WTC11 (cell line): ENCODE measurements at regions not wholly inside any gene's neighbourhood (a gene's known extent, or its start where the extent isn't known, plus 50 kb on each side); places are given as distances from the start of the nearest gene placed in this dataset.

Experiments used
- ATAC-seq: fragments of 200-7000 bp; cut with Tn5 transposase; 2 replicates; pipeline ENCODE4 v1.10.0; 2021; ENCODE audit warnings: mild to moderate bottlenecking, moderate library complexity
- CTCF ChIA-PET: fragments of 300-600 bp; sonication (Branson Sonifier 250); formaldehyde crosslinking; loops from one replicate; lab custom pipeline; 2021; ENCODE audit warnings: antibody characterized with exemption; lab: Charles Lee
- POLR2A ChIA-PET: fragments of 350-600 bp; sonication (Branson Sonifier 250); formaldehyde crosslinking; loops from one replicate; lab custom pipeline; 2021; ENCODE audit warnings: antibody characterized with exemption; lab: Charles Lee
- DNase-seq: peaks from one replicate; pipeline ENCODE4 v3.0.0; 2021; ENCODE audit warnings: low spot score
- H3K27ac Mint-ChIP-seq: 2 replicates; pipeline ENCODE4 v1.8.0; 2021; ENCODE audit warnings: mixed read lengths
- H3K27me3 Mint-ChIP-seq: 2 replicates; pipeline ENCODE4 v1.8.0; 2021; ENCODE audit warnings: low read depth, mild to moderate bottlenecking, moderate library complexity, mixed read lengths
- H3K36me3 Mint-ChIP-seq: 2 replicates; pipeline ENCODE4 v1.8.0; 2021; ENCODE audit warnings: mixed read lengths
- H3K4me1 Mint-ChIP-seq: 2 replicates; pipeline ENCODE4 v1.8.0; 2022; ENCODE audit warnings: mixed read lengths
- H3K4me3 Mint-ChIP-seq: 2 replicates; pipeline ENCODE4 v1.8.0; 2021; ENCODE audit warnings: mild to moderate bottlenecking, moderate library complexity, mixed read lengths
- H3K9me3 Mint-ChIP-seq: 2 replicates; pipeline ENCODE4 v1.8.0; 2021; ENCODE audit warnings: mixed read lengths
- HMGA2 ChIP-seq: fragments of 250-450 bp; sonication (Bioruptor Pico); IDR thresholded peaks from 2 replicates; pipeline ENCODE4 v1.4.0; 2021; ENCODE audit warnings: mild to moderate bottlenecking, moderate library complexity
- MYBL2 ChIP-seq: sonication (generic); formaldehyde crosslinking; IDR thresholded peaks from 2 replicates; pipeline ENCODE4 v1.8.1; 2023; ENCODE audit warnings: mild to moderate bottlenecking, moderate library complexity, missing genetic modification reagents
- NR3C1 ChIP-seq: sonication (generic); formaldehyde crosslinking; conservative IDR thresholded peaks from 2 replicates; pipeline ENCODE4 v1.8.1; 2023; ENCODE audit warnings: low read depth, mild to moderate bottlenecking, missing genetic modification reagents
- SMAD4 ChIP-seq: sonication (generic); formaldehyde crosslinking; IDR thresholded peaks from 2 replicates; pipeline ENCODE4 v1.8.0; 2022; ENCODE audit warnings: mild to moderate bottlenecking, missing genetic modification reagents
- ZBTB21 ChIP-seq: sonication (generic); formaldehyde crosslinking; IDR thresholded peaks from 2 replicates; pipeline ENCODE4 v1.8.1; 2023; ENCODE audit warnings: mild to moderate bottlenecking, missing genetic modification reagents, borderline replicate concordance
- ZNF396 ChIP-seq: fragments of 250-450 bp; sonication (Bioruptor Pico); IDR thresholded peaks from 2 replicates; pipeline ENCODE4 v1.8.0; 2021; ENCODE audit warnings: mild to moderate bottlenecking, moderate library complexity, borderline replicate concordance
- TF ChIP-seq, protein P1 (sequence below): fragments of 250-450 bp; sonication (Bioruptor Pico); IDR thresholded peaks from 2 replicates; pipeline ENCODE4 v1.9.0; 2021; ENCODE audit warnings: mild to moderate bottlenecking
- TF ChIP-seq, protein P2 (sequence below): sonication (generic); formaldehyde crosslinking; IDR thresholded peaks from 2 replicates; pipeline ENCODE4 v1.8.0; 2023; ENCODE audit warnings: missing genetic modification reagents
- TF ChIP-seq, protein P3 (sequence below): sonication (generic); formaldehyde crosslinking; IDR thresholded peaks from 2 replicates; pipeline ENCODE4 v1.8.1; 2022; ENCODE audit warnings: missing genetic modification reagents, borderline replicate concordance
- TF ChIP-seq, protein P4 (sequence below): fragments of 200-600 bp; IDR thresholded peaks from 2 replicates; pipeline ENCODE4 v1.8.0; 2022; ENCODE audit warnings: antibody characterized with exemption
- TF ChIP-seq, protein P5 (sequence below): fragments of 250-450 bp; sonication (Bioruptor Pico); IDR thresholded peaks from 2 replicates; pipeline ENCODE4 v1.9.0; 2021; ENCODE audit warnings: mild to moderate bottlenecking, borderline replicate concordance
- TF ChIP-seq, protein P6 (sequence below): sonication (generic); formaldehyde crosslinking; IDR thresholded peaks from 2 replicates; pipeline ENCODE4 v1.8.1; 2023; ENCODE audit warnings: mild to moderate bottlenecking, moderate library complexity, missing genetic modification reagents
- TF ChIP-seq, protein P7 (sequence below): sonication (generic); formaldehyde crosslinking; IDR thresholded peaks from 2 replicates; pipeline ENCODE4 v1.8.1; 2023; ENCODE audit warnings: mild to moderate bottlenecking, missing genetic modification reagents, moderate library complexity

DNA sequence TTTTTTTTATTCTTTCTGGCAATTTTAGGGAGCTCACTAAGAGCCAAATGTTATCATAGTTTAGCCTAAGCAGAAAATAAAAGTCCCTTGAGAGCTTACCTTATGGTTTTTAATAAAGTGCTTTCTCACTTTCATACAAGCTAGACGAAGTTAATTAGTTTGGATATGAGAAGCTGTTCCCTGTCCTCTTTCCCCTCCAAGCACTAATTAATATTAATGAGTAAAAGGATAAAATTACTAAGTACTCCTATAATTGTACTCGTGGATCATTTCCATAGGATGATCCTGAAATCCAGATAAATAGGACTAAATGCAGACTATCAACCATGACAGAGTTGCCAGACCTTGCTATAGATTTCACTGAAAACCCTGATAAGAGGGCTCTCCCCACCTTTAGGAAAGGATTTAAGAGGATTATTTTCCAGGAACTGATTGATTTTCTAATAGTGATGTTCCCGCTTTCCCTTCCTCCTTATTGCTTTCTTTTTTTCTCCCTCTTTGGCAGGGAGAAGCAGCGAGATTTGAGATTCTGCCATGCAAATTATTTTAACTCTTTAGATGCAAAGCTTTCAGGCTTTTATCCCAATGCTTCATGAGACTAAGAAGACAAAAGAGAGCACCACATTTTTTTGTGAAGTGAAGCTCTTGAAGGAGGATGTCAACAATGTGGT, 58.3 kb upstream of the HECW1 start:
- POLR2A ChIA-PET, result interaction anchor here (0.7 kb wide), 1 partner anchor 122 kb away, joined by 3 read pairs; the partner anchor contains the start of genes MRPL32 and PSMA2
- Mint-ChIP-seq H3K27ac (peak overlapping the region; percentile 86), H3K27me3 (no peaks in the 10 kb centered on the region; the same call in 1 of the 2 replicates), H3K36me3 (peaks cover 6% of the 10 kb centered on the region; the same call in 1 of the 2 replicates), H3K9me3 (peaks cover 29% of the 10 kb centered on the region), H3K4me3 (no peak overlapping the region), H3K4me1 (peaks cover 23% of the 10 kb centered on the region)
- DNase-seq (no peak), ATAC-seq (no peak)
- CTCF ChIA-PET, result interaction anchor here (1.8 kb wide), 1 partner anchor 17 kb away, joined by 8 read pairs; no protein-coding TSS in a partner anchor
- TF ChIP-seq, protein P1, sequence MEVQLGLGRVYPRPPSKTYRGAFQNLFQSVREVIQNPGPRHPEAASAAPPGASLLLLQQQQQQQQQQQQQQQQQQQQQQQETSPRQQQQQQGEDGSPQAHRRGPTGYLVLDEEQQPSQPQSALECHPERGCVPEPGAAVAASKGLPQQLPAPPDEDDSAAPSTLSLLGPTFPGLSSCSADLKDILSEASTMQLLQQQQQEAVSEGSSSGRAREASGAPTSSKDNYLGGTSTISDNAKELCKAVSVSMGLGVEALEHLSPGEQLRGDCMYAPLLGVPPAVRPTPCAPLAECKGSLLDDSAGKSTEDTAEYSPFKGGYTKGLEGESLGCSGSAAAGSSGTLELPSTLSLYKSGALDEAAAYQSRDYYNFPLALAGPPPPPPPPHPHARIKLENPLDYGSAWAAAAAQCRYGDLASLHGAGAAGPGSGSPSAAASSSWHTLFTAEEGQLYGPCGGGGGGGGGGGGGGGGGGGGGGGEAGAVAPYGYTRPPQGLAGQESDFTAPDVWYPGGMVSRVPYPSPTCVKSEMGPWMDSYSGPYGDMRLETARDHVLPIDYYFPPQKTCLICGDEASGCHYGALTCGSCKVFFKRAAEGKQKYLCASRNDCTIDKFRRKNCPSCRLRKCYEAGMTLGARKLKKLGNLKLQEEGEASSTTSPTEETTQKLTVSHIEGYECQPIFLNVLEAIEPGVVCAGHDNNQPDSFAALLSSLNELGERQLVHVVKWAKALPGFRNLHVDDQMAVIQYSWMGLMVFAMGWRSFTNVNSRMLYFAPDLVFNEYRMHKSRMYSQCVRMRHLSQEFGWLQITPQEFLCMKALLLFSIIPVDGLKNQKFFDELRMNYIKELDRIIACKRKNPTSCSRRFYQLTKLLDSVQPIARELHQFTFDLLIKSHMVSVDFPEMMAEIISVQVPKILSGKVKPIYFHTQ (CRISPR knock-in tag), result no peak
- TF ChIP-seq, protein P2, sequence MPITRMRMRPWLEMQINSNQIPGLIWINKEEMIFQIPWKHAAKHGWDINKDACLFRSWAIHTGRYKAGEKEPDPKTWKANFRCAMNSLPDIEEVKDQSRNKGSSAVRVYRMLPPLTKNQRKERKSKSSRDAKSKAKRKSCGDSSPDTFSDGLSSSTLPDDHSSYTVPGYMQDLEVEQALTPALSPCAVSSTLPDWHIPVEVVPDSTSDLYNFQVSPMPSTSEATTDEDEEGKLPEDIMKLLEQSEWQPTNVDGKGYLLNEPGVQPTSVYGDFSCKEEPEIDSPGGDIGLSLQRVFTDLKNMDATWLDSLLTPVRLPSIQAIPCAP (CRISPR knock-in tag), result no peak
- TF ChIP-seq MYBL2 (CRISPR knock-in tag), result no peak
- TF ChIP-seq, protein P3, sequence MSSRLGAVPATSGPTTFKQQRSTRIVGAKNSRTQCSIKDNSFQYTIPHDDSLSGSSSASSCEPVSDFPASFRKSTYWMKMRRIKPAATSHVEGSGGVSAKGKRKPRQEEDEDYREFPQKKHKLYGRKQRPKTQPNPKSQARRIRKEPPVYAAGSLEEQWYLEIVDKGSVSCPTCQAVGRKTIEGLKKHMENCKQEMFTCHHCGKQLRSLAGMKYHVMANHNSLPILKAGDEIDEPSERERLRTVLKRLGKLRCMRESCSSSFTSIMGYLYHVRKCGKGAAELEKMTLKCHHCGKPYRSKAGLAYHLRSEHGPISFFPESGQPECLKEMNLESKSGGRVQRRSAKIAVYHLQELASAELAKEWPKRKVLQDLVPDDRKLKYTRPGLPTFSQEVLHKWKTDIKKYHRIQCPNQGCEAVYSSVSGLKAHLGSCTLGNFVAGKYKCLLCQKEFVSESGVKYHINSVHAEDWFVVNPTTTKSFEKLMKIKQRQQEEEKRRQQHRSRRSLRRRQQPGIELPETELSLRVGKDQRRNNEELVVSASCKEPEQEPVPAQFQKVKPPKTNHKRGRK (CRISPR knock-in tag), result no peak
- TF ChIP-seq, protein P4, sequence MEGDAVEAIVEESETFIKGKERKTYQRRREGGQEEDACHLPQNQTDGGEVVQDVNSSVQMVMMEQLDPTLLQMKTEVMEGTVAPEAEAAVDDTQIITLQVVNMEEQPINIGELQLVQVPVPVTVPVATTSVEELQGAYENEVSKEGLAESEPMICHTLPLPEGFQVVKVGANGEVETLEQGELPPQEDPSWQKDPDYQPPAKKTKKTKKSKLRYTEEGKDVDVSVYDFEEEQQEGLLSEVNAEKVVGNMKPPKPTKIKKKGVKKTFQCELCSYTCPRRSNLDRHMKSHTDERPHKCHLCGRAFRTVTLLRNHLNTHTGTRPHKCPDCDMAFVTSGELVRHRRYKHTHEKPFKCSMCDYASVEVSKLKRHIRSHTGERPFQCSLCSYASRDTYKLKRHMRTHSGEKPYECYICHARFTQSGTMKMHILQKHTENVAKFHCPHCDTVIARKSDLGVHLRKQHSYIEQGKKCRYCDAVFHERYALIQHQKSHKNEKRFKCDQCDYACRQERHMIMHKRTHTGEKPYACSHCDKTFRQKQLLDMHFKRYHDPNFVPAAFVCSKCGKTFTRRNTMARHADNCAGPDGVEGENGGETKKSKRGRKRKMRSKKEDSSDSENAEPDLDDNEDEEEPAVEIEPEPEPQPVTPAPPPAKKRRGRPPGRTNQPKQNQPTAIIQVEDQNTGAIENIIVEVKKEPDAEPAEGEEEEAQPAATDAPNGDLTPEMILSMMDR, result no peak
- no peak for TF ChIP-seq ZNF396
- TF ChIP-seq HMGA2 (CRISPR knock-in tag), result no peak
- TF ChIP-seq, protein P5, sequence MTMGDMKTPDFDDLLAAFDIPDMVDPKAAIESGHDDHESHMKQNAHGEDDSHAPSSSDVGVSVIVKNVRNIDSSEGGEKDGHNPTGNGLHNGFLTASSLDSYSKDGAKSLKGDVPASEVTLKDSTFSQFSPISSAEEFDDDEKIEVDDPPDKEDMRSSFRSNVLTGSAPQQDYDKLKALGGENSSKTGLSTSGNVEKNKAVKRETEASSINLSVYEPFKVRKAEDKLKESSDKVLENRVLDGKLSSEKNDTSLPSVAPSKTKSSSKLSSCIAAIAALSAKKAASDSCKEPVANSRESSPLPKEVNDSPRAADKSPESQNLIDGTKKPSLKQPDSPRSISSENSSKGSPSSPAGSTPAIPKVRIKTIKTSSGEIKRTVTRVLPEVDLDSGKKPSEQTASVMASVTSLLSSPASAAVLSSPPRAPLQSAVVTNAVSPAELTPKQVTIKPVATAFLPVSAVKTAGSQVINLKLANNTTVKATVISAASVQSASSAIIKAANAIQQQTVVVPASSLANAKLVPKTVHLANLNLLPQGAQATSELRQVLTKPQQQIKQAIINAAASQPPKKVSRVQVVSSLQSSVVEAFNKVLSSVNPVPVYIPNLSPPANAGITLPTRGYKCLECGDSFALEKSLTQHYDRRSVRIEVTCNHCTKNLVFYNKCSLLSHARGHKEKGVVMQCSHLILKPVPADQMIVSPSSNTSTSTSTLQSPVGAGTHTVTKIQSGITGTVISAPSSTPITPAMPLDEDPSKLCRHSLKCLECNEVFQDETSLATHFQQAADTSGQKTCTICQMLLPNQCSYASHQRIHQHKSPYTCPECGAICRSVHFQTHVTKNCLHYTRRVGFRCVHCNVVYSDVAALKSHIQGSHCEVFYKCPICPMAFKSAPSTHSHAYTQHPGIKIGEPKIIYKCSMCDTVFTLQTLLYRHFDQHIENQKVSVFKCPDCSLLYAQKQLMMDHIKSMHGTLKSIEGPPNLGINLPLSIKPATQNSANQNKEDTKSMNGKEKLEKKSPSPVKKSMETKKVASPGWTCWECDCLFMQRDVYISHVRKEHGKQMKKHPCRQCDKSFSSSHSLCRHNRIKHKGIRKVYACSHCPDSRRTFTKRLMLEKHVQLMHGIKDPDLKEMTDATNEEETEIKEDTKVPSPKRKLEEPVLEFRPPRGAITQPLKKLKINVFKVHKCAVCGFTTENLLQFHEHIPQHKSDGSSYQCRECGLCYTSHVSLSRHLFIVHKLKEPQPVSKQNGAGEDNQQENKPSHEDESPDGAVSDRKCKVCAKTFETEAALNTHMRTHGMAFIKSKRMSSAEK, result no peak

DNA sequence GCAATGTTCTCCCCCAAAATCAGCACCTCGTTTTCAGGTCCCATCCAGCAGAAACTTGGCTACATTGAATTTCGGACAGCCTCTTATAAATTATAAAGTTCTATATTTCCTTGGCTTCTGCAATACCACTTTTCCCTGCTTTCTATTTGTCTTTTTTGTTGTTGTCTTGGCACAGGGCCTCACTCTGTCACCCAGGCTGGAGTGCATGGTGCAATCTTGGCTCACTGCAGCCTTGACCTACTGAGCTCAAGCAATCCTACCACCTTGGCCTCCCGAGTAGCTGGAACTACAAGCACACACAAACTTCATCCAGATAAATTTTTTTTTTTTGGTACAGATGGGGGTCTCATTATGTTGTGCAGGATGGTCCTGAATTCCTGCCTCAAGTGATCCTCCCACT, 55.3 kb upstream of the HECW1 start:
- Mint-ChIP-seq H3K4me1 (peaks cover 27% of the 10 kb centered on the region), H3K9me3 (peaks cover 13% of the 10 kb centered on the region), H3K27me3 (no peaks in the 10 kb centered on the region; the same call in 1 of the 2 replicates), H3K27ac (no peak overlapping the region), H3K4me3 (no peak overlapping the region), H3K36me3 (peaks cover 6% of the 10 kb centered on the region; the same call in 1 of the 2 replicates)
- TF ChIP-seq, protein P6, sequence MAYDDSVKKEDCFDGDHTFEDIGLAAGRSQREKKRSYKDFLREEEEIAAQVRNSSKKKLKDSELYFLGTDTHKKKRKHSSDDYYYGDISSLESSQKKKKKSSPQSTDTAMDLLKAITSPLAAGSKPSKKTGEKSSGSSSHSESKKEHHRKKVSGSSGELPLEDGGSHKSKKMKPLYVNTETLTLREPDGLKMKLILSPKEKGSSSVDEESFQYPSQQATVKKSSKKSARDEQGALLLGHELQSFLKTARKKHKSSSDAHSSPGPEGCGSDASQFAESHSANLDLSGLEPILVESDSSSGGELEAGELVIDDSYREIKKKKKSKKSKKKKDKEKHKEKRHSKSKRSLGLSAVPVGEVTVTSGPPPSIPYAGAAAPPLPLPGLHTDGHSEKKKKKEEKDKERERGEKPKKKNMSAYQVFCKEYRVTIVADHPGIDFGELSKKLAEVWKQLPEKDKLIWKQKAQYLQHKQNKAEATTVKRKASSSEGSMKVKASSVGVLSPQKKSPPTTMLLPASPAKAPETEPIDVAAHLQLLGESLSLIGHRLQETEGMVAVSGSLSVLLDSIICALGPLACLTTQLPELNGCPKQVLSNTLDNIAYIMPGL, result no peak
- TF ChIP-seq ZBTB21 (CRISPR knock-in tag), result no peak
- no peak for TF ChIP-seq NR3C1
- TF ChIP-seq SMAD4 (CRISPR knock-in tag), result no peak
- TF ChIP-seq, protein P7, sequence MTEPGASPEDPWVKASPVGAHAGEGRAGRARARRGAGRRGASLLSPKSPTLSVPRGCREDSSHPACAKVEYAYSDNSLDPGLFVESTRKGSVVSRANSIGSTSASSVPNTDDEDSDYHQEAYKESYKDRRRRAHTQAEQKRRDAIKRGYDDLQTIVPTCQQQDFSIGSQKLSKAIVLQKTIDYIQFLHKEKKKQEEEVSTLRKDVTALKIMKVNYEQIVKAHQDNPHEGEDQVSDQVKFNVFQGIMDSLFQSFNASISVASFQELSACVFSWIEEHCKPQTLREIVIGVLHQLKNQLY (CRISPR knock-in tag), result no peak
- ATAC-seq (no peak), DNase-seq (no peak)
- ChIA-PET POLR2A (no interaction called here), CTCF (no interaction called here)
